ENCODE measurements at regions not wholly inside any gene's neighbourhood (a gene's known extent, or its start where the extent isn't known, plus 50 kb on each side); places are given as distances from the start of the nearest gene placed in this dataset.

GRCh38 chr3:177883957-177884356 lies 652.3 kb upstream of the KCNMB2 start:
- no peaks in the 10 kb centered on the region for H3K9me3 ChIP-seq
- H3K27me3 ChIP-seq = no peaks in the 10 kb centered on the region
- intact Hi-C loops (cut with DNase I; ENCODE audit: low total_unique reads) = no loop called here
- H3K27ac ChIP-seq = no peak overlapping the region
- H3K4me3 ChIP-seq = no peak overlapping the region
- no peak for DNase-seq
- H3K4me1 ChIP-seq = no peaks in the 10 kb centered on the region
- WGBS, 2 donors = 78 to 96% methylated on average over 1 of the region's 1 CpG
- TF ChIP-seq POLR2A (IDR thresholded peaks at IDR 0.05) = no peak
- TF ChIP-seq, protein P1, sequence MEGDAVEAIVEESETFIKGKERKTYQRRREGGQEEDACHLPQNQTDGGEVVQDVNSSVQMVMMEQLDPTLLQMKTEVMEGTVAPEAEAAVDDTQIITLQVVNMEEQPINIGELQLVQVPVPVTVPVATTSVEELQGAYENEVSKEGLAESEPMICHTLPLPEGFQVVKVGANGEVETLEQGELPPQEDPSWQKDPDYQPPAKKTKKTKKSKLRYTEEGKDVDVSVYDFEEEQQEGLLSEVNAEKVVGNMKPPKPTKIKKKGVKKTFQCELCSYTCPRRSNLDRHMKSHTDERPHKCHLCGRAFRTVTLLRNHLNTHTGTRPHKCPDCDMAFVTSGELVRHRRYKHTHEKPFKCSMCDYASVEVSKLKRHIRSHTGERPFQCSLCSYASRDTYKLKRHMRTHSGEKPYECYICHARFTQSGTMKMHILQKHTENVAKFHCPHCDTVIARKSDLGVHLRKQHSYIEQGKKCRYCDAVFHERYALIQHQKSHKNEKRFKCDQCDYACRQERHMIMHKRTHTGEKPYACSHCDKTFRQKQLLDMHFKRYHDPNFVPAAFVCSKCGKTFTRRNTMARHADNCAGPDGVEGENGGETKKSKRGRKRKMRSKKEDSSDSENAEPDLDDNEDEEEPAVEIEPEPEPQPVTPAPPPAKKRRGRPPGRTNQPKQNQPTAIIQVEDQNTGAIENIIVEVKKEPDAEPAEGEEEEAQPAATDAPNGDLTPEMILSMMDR (IDR thresholded peaks at IDR 0.05) = no peak
- no peaks in the 10 kb centered on the region for H3K36me3 ChIP-seq (ENCODE audit: low read depth, missing control alignments)

DNA sequence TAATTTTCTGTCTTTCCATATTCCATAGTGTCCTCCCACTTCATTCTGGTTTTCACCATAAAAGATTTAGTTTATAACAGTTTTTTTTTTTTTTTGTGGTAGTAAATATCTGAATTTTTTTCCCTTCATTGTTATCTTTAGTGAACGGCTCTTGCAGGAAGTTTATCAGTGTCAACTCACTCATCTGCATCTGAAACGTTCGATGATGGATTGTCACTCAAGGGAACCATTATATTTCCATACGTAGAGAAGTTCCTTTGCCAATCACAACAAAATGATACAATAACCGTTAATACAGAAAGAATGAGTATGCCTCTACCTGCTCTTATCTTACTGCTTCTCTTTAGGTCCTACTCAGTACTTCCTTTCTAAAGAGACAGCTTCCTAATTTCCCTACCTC lies 651.2 kb upstream of the KCNMB2 start:
- no peak overlapping the region for H3K27ac ChIP-seq
- no peaks in the 10 kb centered on the region for H3K36me3 ChIP-seq (ENCODE audit: low read depth, missing control alignments)
- no peak for DNase-seq
- no peaks in the 10 kb centered on the region for H3K27me3 ChIP-seq
- no peaks in the 10 kb centered on the region for H3K9me3 ChIP-seq
- no peak overlapping the region for H3K4me3 ChIP-seq
- TF ChIP-seq POLR2A (IDR thresholded peaks at IDR 0.05) = no peak
- TF ChIP-seq, protein P1 (IDR thresholded peaks at IDR 0.05) = no peak
- no peaks in the 10 kb centered on the region for H3K4me1 ChIP-seq
- intact Hi-C loops (cut with DNase I; ENCODE audit: low total_unique reads) = no loop called here
- 87 to 92% methylated on average over 5 of the region's 5 CpGs for WGBS, 2 donors

- Histone ChIP-seq H3K27ac (no peak overlapping the region), H3K4me3 (no peak overlapping the region)
Measured at GRCh38 chr3:177886501-177886900, 649.7 kb upstream of the KCNMB2 start.

DNA sequence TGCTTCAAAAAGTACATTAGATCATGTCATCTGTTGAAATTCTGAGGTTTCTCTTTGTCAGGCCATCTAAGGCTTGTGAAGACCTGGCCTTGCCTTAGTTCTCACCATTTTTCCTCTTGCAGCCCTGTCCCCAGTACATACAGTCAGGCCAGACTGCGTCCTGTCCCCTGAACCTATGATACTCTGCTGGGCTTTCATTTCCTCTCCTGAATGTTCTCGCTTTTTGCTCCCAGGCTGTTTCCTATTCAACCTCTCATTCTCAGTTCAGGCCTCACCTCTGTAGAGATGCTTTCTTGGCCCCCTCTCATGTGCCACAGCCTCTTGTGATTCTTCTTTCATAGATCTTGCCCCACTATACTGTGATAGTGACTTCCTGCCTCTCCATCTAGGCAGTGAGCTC lies 648.8 kb upstream of the KCNMB2 start:
- H3K4me1 ChIP-seq = no peaks in the 10 kb centered on the region
- no peaks in the 10 kb centered on the region for H3K36me3 ChIP-seq (ENCODE audit: low read depth, missing control alignments)
- no peak for TF ChIP-seq POLR2A (IDR thresholded peaks at IDR 0.05)
- TF ChIP-seq, protein P1 (IDR thresholded peaks at IDR 0.05) = no peak
- no peak overlapping the region for H3K4me3 ChIP-seq
- H3K9me3 ChIP-seq = no peaks in the 10 kb centered on the region
- intact Hi-C loops (cut with DNase I; ENCODE audit: low total_unique reads) = no loop called here
- 95 to 100% methylated on average over 2 of the region's 2 CpGs for WGBS, 2 donors
- no peak overlapping the region for H3K27ac ChIP-seq
- DNase-seq = no peak
- H3K27me3 ChIP-seq = no peaks in the 10 kb centered on the region

More at GRCh38 chr3:177886501-177886900, 649.7 kb upstream of the KCNMB2 start:
- no peaks in the 10 kb centered on the region for H3K27me3 ChIP-seq
- intact Hi-C loops (cut with DNase I; ENCODE audit: low total_unique reads) = no loop called here
- DNase-seq = no peak
- TF ChIP-seq, protein P1 (IDR thresholded peaks at IDR 0.05) = no peak
- no peak for TF ChIP-seq POLR2A (IDR thresholded peaks at IDR 0.05)
- no peaks in the 10 kb centered on the region for H3K4me1 ChIP-seq
- no peaks in the 10 kb centered on the region for H3K36me3 ChIP-seq (ENCODE audit: low read depth, missing control alignments)
- WGBS, 2 donors = 73 to 78% methylated on average over 3 of the region's 3 CpGs
- no peaks in the 10 kb centered on the region for H3K9me3 ChIP-seq

DNA sequence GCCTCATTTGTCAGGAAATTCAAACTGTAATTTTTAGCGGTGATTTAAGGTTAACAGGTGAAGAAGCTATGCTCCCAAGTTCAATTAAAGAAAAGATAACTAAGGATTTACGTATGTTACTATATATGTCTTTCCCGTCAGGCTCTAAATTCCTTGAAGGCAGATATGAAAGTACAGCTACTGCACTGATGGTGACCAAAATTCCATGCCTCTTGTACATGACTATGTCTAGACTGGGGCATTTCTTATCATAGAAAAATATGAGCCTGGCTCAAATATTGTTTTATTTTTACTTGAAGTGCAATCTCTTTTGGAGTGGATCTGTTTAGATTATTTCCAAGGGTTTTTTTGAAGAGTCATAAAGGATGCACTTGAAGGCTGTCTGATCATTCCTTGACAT lies 647.1 kb upstream of the KCNMB2 start:
- Histone ChIP-seq H3K27ac (no peak overlapping the region), H3K27me3 (no peaks in the 10 kb centered on the region), H3K36me3 (ENCODE audit: low read depth, missing control alignments) (no peaks in the 10 kb centered on the region), H3K4me1 (peaks cover 13% of the 10 kb centered on the region), H3K9me3 (no peaks in the 10 kb centered on the region), H3K4me3 (no peak overlapping the region)
- intact Hi-C loops (cut with DNase I; ENCODE audit: low total_unique reads) = no loop called here
- DNase-seq = no peak
- no peak for TF ChIP-seq POLR2A (IDR thresholded peaks at IDR 0.05)
- TF ChIP-seq, protein P1 (IDR thresholded peaks at IDR 0.05) = no peak
- 76 to 77% methylated on average over 3 of the region's 3 CpGs for WGBS, 2 donors

All from testis (tissue), 2 donors.